ENCODE measurements at regions not wholly inside any gene's neighbourhood (a gene's known extent, or its start where the extent isn't known, plus 50 kb on each side); places are given as distances from the start of the nearest gene placed in this dataset.

DNA sequence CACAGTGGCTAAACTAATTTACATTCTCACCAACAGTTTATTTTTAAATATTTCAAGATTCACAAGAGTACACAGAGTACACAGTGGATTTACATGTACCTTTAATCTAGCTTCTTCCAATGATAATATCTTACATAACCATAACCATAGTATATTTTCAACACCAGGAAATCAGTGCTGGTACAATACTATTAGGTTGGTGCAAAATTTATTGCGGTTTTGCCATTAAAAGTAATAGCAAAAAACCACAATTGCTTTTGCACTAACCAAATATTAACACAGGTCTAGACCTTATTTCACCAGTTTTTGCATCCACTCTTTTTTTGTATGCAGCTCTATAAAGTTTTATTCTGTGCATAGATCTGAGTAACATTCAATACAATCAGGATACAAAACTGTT is 163.0 kb downstream of the SCG2 start:
- Histone ChIP-seq H3K23me2 (ENCODE audit: low read depth, low read length) (no peaks in the 10 kb centered on the region; the same call in 1 of the 2 replicates), H3K4me3 (ENCODE audit: extremely low read depth in 1 of 4, insufficient read depth in 2 of 4, low read depth in 3 of 4, low read length in 4 of 4) (no peak overlapping the region), H2BK20ac (ENCODE audit: low read length) (no peak overlapping the region), H4K5ac (ENCODE audit: insufficient read length, low read depth, low read length) (no peak overlapping the region), H3K56ac (replicated peaks; ENCODE audit: insufficient read length, low read depth, low read length) (no peak overlapping the region), H2BK12ac (ENCODE audit: low read depth, low read length) (no peak overlapping the region), H2AK5ac (ENCODE audit: low read depth, low read length) (no peak overlapping the region), H2BK15ac (ENCODE audit: low read length) (no peak overlapping the region), H3K4ac (replicated peaks; ENCODE audit: insufficient read length, low read depth, low read length) (no peak overlapping the region), H3K18ac (ENCODE audit: extremely low read depth, low read length) (no peak overlapping the region), H2BK5ac (ENCODE audit: low read depth, low read length) (no peak overlapping the region), H4K20me1 (replicated peaks in 1 of 2; ENCODE audit: control insufficient read depth in 1 of 2, insufficient read depth in 2 of 2, low read length in 2 of 2) (no peaks in the 10 kb centered on the region), H3K23ac (ENCODE audit: insufficient read length) (no peak overlapping the region), H3K79me2 (ENCODE audit: control insufficient read depth in 1 of 2, insufficient read depth in 2 of 2, low read length in 2 of 2) (no peaks in the 10 kb centered on the region), H3K14ac (ENCODE audit: insufficient read length) (no peak overlapping the region), H3K27me3 (replicated peaks in 1 of 4; ENCODE audit: control insufficient read depth in 3 of 4, extremely low read depth in 1 of 4, insufficient read depth in 3 of 4, low read length in 3 of 4) (peaks cover 0 to 1% (median 0%) of the 10 kb centered on the region in 4 experiments; a peak in 1 of 7 replicates), H2BK120ac (replicated peaks; ENCODE audit: low read depth, low read length) (no peak overlapping the region), H2AFZ (ENCODE audit: low read length) (no peak overlapping the region), H4K91ac (replicated peaks; ENCODE audit: insufficient read length, low read length) (no peak overlapping the region), H3K4me1 (replicated peaks in 1 of 4; ENCODE audit: control insufficient read depth in 3 of 4, insufficient read depth in 4 of 4, low read length in 3 of 4) (no peaks in the 10 kb centered on the region), H3K36me3 (ENCODE audit: control insufficient read depth in 2 of 4, insufficient read depth in 4 of 4, low read length in 3 of 4) (no peaks in the 10 kb centered on the region), H4K8ac (ENCODE audit: extremely low read depth, insufficient read depth, low read length) (no peak overlapping the region), H3K79me1 (ENCODE audit: low read depth, low read length) (no peaks in the 10 kb centered on the region), H3K9ac (replicated peaks in 1 of 4; ENCODE audit: extremely low read depth in 1 of 4, low read depth in 3 of 4, low read length in 3 of 4) (no peak overlapping the region), H3K9me3 (ENCODE audit: insufficient read depth in 2 of 2, low read depth in 1 of 2, low read length in 1 of 2) (no peaks in the 10 kb centered on the region), H3K4me2 (ENCODE audit: insufficient read depth in 1 of 2, low read depth in 2 of 2, low read length in 2 of 2) (no peak overlapping the region), H3K27ac (ENCODE audit: low read depth, low read length) (no peak overlapping the region)
- DNase-seq (ENCODE audit: low read depth in 1 of 2, low spot score in 2 of 2) (no peak), FAIRE-seq (no peak)
- ChIA-PET POLR2A (ENCODE audit: partially characterized antibody) (no interaction called here), CTCF (ENCODE audit: partially characterized antibody) (interaction anchor here (1.2 kb wide), 1 partner anchor 29 kb away, joined by 3 read pairs; no protein-coding TSS in a partner anchor)
- no peak for TF ChIP-seq CTBP2 (IDR thresholded peaks at IDR 0.05; ENCODE audit: borderline replicate concordance, insufficient read depth, insufficient read length, low read length)
- TF ChIP-seq BRCA1 (IDR thresholded peaks at IDR 0.05; ENCODE audit: low read depth, low read length), result no peak
- WGBS, 2 experiments (ENCODE audit: extremely low coverage in 1 of 2, insufficient coverage in 1 of 2, insufficient read length in 1 of 2, insufficient replicate concordance in 2 of 2, low coverage in 1 of 2, low lambda C conversion rate in 2 of 2, missing lambda C conversion rate in 1 of 2), result 96% methylated on average over 1 of the region's 1 CpG; no CpG with 5 or more reads in 1 of the 2 experiments

Data from H1 (cell line).